ENCODE measurements at regions not wholly inside any gene's neighbourhood (a gene's known extent, or its start where the extent isn't known, plus 50 kb on each side); places are given as distances from the start of the nearest gene placed in this dataset.

DNA sequence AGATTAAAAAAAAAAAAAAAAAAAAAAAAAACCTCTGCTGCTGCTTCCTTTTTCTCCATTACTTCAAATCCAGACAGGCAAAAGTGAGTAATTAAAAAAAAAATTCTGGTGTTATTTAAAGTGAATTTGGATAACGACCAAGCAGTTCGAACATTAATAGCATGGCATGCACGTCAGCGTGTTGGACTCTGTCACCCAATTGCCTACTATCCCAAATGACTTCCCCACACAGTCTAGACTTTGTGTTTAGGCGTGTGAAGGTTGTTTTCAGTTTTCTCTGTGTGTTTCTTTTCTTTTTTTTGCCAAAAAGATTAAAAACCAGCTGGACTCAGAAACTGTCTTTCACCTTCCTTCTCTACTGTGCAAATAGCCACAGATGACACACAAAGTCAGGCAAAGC lies 321.4 kb downstream of the MSX2 start:
- TF ChIP-seq TAF1 (IDR thresholded peaks at IDR 0.05; ENCODE audit: borderline replicate concordance, low read depth, low read length) (no peak), POLR2A (IDR thresholded peaks at IDR 0.05; ENCODE audit: low read depth, low read length) (no peak), POLR2AphosphoS5 (IDR thresholded peaks at IDR 0.05; ENCODE audit: low read depth, low read length) (no peak)
